ENCODE measurements at regions not wholly inside any gene's neighbourhood (a gene's known extent, or its start where the extent isn't known, plus 50 kb on each side); places are given as distances from the start of the nearest gene placed in this dataset.

DNA sequence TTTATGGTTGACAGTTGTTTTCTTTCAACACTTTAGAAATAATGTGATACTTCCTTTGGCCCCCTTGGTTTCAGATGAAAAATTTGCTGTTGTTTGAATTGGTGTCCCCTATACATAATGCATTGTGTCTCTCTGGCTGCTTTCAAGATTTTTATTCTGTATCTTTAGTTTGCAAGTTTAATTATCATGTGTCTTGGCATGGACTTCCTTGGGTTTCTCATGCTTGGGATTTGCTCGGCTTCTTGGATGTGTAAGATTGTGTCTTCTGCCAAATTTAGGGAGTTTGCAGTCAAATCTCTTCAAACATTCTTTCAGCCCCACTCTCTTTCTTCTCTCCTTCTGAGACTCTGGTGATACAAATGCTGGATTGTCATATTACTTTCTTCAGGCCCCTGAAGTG is 53.4 kb upstream of the PTPRG start:
- ChIA-PET CTCF (interaction anchor here (1.2 kb wide), 1 partner anchor 22 kb away, joined by 4 read pairs; no protein-coding TSS in a partner anchor), POLR2A (no interaction called here)
- Histone ChIP-seq H3K27ac (ENCODE audit: extremely low read depth, low read depth, low read length) (no peak overlapping the region), H3K4me1 (ENCODE audit: control insufficient read depth, insufficient read depth, low read length) (no peaks in the 10 kb centered on the region), H3K4me3 (ENCODE audit: low read depth, low read length) (no peak overlapping the region), H3K36me3 (ENCODE audit: control insufficient read depth in 2 of 2, insufficient read depth in 1 of 2, low read length in 2 of 2) (no peaks in the 10 kb centered on the region), H3K9me3 (ENCODE audit: control insufficient read depth, insufficient read depth, low read depth, low read length) (no peaks in the 10 kb centered on the region)
- TF ChIP-seq PRDM1 (tag by site-specific recombination; IDR thresholded peaks at IDR 0.05) = no peak
- TF ChIP-seq ZNF704 (tag by site-specific recombination; IDR thresholded peaks at IDR 0.05) = no peak
- TF ChIP-seq EGR2 (tag by site-specific recombination; IDR thresholded peaks at IDR 0.05; ENCODE audit: low read depth) = no peak
- TF ChIP-seq ZNF26 (tag by site-specific recombination; IDR thresholded peaks at IDR 0.05) = no peak

All from HEK293 (cell line).